ENCODE measurements at regions not wholly inside any gene's neighbourhood (a gene's known extent, or its start where the extent isn't known, plus 50 kb on each side); places are given as distances from the start of the nearest gene placed in this dataset.

DNA sequence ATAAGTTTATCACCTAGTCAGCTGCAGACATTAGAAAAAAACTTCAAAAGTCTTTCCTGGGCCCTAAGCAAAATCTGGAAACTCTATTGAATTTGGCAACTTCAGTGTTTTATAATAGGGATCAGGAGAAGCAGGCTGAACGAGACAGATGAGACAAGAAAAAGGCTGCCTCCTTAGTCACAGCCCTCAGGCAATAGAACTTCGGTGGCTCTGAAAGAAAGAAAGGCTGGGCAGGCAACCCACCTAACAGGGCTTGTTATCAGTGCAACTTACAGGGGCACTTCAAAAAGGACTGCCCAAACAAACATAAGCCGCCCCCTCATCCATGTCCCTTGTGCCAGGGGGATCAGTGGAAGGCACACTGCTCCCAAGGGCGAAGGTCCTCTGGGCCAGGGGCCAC is 657.9 kb upstream of the HS3ST5 start:
- TF ChIP-seq, protein P1, sequence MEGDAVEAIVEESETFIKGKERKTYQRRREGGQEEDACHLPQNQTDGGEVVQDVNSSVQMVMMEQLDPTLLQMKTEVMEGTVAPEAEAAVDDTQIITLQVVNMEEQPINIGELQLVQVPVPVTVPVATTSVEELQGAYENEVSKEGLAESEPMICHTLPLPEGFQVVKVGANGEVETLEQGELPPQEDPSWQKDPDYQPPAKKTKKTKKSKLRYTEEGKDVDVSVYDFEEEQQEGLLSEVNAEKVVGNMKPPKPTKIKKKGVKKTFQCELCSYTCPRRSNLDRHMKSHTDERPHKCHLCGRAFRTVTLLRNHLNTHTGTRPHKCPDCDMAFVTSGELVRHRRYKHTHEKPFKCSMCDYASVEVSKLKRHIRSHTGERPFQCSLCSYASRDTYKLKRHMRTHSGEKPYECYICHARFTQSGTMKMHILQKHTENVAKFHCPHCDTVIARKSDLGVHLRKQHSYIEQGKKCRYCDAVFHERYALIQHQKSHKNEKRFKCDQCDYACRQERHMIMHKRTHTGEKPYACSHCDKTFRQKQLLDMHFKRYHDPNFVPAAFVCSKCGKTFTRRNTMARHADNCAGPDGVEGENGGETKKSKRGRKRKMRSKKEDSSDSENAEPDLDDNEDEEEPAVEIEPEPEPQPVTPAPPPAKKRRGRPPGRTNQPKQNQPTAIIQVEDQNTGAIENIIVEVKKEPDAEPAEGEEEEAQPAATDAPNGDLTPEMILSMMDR (IDR thresholded peaks at IDR 0.05; ENCODE audit: extremely low read depth in 1 of 2, insufficient read depth in 1 of 2, low read depth in 1 of 2, low read length in 2 of 2): no peak
- TF ChIP-seq POLR2AphosphoS5 (IDR thresholded peaks at IDR 0.05; ENCODE audit: insufficient read depth, low read depth, low read length) (no peak), POLR2A (IDR thresholded peaks at IDR 0.05; ENCODE audit: low read depth, low read length) (no peak), FOS (IDR thresholded peaks at IDR 0.05; ENCODE audit: borderline replicate concordance, insufficient read depth, low read length) (no peak)
